ENCODE measurements at regions not wholly inside any gene's neighbourhood (a gene's known extent, or its start where the extent isn't known, plus 50 kb on each side); places are given as distances from the start of the nearest gene placed in this dataset.
"Not testable (repeated sequence)": the region's sequence is repeated elsewhere in the genome, so short reads cannot be mapped to it uniquely, and the experiment has no call there.

DNA sequence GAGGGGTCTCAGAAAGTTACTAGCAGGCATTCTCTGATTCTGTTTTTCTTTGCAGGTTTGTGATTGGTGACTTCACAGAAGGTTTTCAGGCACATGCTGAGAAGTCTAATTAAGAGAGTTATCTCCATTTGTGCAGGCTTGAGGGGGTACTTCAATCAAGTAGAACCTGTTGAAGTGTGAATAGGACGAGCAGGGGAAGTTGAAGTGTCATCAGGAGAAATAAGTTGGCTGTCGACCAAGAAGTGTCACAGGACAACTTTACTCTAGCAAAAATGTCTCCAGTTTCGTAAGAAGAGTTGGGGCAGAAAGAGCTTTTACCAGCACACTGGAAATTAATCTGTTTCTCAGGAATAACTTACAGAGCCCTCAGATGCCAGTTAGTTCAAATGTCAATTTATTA, 576.5 kb upstream of the SLITRK5 start:
- DNase-seq (ENCODE audit: low spot score) = no peak

DNA sequence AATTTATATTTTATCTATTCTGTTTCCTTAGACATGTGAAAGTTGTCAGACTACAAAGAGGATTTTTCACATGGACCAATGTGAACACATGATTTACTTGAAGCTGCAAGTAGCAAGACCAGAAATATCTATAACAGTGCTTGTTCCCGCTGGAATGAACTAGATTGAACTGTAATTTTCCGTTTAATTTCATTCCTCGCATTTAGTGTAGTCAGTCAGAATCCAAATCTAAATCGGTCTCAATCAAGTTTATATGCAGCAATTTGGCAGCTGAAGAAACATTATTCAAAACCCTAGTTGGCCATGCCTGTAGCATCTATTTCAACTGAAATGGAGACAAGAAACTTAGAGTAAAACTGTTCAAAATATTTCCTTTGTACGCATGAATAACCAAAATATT, 570.7 kb upstream of the SLITRK5 start:
- no peak for DNase-seq (ENCODE audit: low spot score)

DNA sequence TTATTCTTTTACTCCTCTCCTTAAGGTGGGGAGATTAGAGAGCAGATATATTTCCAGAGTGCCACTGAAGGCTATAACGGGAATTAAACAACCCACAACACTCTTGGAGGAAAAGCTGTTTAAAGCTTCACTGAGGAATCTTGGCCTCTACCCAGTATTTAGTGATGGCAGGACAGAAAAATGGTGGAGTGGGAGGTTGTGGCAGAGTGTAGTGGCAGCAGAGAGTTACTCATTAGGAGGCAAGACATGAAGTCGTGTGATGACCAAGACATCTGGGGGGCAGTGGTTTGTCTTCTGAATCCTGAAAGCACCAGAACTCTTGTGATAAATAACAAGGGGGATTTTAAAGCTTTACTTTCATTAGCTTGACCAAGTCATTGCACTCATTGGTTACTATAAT, 563.5 kb upstream of the SLITRK5 start:
- no peak for DNase-seq (ENCODE audit: low spot score)

DNA sequence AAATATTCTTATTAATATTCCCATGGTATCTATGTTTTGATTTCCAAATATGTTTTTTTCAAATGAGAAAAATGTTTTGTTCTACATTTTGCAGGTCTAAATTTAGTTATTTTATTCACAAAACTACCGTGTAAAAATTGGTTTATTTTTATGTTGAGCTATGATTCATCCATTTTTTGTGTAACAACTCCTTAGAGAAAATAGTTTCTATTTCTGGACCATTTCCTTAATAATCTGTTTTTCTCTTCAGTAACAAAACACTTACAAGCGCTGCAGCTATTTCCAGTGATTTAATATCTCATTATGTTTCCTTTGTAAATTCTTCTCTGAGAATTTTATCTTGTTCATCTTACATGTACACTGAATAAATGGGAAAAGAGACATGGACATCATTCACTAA, 550.7 kb upstream of the SLITRK5 start:
- no peak for DNase-seq (ENCODE audit: low spot score)

DNA sequence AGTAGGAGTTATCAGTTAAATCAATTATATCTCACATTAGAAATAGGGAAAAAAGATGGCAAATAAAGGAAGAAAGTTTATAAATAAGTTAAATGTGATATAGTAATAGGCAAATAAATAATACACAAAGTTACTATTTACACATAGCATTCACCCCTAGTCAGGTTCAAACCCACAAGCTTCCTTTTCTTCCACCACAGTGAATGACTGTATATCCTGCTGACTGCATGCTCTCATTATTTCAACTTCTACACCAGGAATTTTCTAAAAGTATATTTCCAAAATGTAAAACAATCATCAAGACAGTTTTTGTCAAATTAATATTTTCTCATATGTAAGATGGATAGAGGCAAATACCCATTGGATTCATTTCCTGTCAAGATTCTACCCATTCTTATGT, 548.6 kb upstream of the SLITRK5 start:
- no peak for DNase-seq (ENCODE audit: low spot score)

DNA sequence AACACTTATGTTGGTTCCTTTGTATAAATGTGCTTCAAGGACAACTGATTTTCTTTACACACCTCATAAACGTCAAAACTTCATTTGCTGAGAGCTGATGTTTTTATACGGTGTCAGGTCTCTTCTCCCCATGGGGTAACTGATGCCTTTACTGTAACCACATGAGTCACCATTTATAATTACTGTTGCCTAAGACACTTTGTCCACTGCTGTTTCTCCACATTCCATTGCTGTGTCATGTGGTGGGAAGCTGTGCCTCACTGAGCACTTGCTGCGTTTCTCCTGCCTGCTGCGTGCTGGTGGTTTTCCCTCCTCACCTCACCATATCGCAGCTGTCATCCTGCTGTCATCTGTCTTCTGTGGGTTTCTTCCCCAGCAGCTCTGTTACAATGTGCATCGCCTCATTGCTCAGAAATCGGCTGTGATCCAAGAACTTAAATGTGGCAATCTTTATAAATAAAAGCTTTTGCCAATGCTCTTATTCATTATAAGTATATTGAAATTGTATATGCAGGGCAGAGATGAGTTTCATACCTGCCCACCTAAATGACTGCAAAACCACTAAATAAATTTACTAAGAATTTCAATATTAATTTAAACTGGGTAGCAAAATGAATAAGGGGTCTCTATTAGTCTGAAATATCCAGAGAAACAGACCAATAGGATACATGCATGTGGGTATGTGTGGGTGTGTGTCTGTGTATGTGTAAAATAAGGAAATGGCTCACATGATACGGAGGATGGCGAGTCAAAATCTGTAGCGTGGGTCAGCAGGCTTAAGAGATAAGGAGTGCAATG, 547.0 kb upstream of the SLITRK5 start:
- DNase-seq (ENCODE audit: low spot score) = peak; percentile 29

DNA sequence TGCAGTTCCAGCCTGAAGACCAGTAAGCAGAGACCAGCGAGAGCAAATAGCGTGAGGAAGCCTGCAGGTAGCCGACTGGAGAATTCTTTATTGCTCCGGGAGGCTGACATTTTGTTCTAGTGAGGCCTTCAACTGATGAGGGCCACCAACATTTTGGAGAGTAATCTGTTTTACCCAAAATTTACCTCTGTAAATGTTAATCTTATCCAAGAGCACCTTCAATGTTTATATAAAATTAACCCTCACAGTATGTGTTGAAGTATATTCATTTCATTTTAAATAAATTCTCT, 546.4 kb upstream of the SLITRK5 start:
- DNase-seq (ENCODE audit: low spot score) = no peak

DNA sequence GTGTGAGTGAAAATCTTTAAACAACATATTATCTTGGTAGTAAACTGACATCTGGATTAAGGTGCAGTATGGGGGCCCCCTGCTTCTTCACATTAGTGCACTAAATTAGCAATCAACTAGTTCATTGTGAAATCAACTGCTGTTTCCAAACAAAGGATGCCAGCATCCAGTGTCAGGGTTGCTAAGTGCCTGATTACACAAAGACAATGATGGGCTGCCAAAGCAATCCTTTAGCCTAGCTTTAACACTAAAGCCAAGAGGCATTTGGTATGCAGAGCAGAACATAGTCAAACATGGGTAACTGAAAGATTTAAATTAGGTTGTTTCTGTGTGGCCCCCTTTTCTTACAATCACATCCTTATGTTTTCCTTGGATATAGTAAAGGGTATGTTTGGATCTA, 543.1 kb upstream of the SLITRK5 start:
- peak; percentile 3 for DNase-seq (ENCODE audit: low spot score)

DNA sequence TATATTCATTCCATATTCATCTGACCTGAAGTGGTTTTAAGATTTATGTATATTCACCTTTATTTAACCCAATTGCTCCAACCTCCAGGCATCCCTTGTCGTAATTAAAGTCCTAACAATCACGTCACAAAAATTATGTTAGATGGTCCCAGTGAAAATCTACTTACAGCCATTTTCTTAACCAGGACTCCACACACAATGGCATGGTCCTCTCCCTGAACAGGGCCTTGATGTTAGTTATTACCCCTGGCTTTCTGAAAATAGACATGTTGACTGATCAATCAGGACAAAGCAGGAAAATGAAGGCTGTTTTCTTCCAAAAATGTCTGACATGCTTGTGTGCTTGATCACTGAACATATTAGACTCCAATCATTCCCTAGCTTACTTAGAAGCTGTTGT, 542.7 kb upstream of the SLITRK5 start:
- no peak for DNase-seq (ENCODE audit: low spot score)

DNA sequence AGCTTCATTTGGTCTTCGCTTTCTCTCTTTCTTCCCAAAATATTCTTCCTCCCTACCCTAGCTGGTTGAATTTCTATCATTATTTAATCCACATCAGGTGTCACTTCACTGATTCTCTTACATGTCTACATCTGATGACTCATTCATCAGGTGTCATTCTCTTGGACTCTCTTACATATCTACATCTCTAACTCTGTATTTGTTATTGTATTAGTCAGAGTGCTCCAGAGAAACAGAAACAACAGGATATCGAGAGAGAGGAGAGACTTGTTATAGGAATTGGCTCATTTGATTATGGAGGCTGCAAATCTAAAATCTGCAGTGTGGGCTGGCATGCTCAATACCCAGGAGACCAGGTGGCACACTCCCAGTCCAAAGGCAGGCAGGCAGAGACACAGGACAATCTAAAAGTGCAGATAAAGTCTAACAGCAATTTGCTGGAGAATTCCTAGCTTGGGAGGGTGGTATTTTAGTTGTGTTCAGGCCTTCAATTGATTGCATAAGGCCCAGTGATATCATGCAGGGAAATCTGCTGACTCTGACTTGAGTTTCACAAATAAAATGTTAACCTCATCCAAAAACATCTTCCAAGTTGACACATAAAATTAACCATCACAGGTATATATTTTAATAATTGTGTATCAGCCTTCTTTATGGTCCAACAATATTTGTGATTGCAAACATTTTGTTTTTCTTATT, 541.4 kb upstream of the SLITRK5 start:
- DNase-seq (ENCODE audit: low spot score) = no peak

DNA sequence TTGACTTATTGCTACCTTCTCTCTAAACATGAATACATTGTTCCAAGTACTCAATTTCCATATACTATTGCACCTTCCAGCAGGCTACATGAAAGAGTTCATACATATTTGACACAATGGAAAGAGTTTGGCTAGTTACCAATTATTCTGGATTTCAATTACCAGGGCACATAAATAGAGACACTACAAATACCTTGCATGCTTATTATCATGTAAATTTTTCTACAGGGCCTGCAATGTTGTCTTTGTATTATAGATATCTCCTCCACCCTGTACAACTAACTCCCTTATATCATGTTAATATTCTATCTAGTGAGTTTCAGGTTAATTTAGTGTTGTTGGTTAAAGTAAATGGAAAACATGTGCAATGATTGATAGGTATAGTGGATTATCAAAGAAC, 540.7 kb upstream of the SLITRK5 start:
- DNase-seq (ENCODE audit: low spot score) = no peak

DNA sequence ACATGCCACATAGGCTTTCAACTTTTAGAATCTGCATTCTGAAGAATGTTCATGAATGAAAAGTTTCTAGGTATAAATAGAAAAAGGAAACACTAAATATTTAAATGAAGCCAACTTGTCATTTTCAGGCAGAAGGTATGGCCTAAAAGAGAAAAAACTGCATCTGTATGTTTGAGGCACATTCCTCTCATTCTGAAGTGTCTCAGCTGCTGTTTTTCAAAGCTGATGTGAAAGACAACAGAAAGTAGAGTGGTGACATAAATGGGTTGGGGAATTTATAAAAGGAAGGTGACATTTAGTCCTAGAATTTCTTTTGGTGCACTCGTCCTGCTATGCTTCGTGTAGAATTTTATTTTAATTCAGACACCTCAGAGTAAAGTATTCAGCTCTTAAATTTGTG, 539.6 kb upstream of the SLITRK5 start:
- no peak for DNase-seq (ENCODE audit: low spot score)

DNA sequence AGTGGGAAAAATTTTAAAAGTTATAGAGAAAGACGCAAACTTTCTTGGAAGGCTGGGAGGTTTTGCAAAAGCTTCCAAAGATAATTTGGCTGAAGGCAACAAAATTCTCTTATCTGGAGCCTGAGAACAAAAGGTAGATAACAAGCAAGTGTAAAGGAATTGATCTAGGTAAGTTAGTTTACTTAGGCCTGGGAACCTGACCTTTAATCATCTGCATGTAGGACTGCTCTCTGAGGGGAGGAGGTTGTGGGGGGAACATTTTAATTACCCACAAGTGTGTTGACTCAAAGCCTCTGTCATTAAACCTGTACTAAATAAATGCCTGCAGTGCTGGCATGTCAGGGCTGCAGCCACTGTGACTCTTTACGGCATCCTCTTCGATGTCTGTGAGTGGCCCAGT, 532.3 kb upstream of the SLITRK5 start:
- DNase-seq (ENCODE audit: low spot score) = no peak

DNA sequence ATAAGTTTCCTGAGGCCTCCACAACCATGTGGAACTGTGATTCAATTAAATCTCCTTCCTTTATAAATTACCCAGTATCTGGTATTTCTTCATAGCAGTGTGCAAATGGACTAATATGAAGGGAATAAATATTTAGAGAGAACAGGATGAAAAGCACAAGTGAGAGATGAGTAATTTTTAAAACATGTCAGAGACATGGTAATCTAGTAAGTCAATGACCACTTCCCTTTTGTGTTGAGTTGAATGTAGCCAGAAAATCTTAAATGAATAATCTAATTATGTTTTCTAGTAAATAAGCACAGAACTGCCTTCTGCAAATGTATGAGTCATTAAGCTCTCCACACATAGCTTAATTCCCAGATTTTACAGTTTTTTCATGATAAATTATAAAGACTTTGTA, 524.1 kb upstream of the SLITRK5 start:
- no peak for DNase-seq (ENCODE audit: low spot score)

DNA sequence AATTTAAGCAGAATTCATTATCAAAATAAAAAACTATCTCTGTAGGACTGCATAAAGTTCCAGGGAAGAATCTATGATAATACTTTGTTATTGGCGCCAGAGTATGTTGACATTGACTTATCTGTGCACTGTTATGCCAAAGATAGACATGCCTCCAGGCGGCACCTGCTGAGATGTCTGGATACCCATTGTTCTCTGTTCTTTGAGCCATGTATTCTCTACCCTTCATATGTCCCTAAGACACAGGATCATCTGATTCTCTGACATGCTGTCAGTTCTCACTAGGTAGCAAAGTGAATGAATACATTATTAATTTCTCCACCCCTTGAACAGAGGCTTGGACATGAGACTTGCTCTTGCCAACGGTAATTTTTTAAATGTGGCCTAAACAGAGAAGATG, 517.8 kb upstream of the SLITRK5 start:
- DNase-seq (ENCODE audit: low spot score) = no peak

DNA sequence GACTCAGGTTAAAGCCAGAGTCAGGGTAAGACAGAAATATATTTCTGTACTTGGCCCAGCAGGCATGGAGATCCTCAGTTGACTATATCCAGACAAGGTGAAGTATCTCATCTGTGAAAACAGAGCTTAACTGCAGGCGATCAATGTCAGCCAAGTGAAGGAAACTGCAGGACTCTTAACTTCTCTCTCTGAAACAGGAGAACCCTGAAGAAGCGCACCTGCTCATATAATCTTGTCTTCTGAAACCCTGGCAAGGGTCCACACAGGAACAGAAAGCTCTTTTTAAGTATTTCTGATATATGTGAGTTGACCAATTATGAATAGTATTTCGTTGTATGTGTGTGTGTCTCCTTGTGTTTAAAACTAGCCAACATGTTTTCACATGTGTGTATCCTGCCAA, 504.8 kb upstream of the SLITRK5 start:
- DNase-seq (ENCODE audit: low spot score) = no peak

DNA sequence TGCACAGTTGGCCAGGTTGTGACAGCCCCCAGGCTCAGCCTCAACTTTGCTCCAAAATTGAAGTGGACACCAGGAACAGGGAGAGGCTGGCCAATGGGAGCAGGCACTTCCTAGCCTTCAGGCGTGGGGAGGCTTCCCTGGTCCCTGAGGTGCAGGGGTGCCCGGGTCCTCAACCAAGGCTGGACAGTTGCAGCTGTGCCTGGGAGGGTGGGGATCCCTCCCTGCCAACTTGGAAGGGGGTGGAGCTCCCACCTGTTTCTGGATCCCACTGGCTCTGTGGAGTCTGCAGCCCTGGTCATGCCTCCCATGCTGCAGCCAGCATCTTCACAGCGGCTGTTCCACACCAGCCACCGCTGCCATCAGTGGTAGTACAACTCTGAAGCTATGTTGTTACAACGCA, 502.8 kb upstream of the SLITRK5 start:
- DNase-seq (ENCODE audit: low spot score) = no peak

DNA sequence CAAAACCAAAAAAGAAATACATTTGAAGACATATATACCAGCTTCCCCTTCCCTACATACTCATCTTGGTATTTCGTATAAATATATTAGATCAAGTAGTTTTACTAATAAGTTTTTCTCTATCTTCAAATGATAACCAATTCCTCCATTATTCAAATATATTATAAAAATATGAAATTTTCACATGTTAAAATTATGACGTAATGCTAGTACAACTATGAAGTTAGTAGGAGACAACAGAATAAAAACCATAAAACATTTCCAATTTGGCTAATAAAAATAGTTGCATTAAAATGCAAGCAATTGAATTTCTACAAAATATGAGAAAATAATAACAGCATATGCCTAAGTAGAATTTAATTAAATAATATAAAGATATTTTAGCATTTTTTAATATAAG, 501.8 kb upstream of the SLITRK5 start:
- DNase-seq (ENCODE audit: low spot score) = no peak

DNA sequence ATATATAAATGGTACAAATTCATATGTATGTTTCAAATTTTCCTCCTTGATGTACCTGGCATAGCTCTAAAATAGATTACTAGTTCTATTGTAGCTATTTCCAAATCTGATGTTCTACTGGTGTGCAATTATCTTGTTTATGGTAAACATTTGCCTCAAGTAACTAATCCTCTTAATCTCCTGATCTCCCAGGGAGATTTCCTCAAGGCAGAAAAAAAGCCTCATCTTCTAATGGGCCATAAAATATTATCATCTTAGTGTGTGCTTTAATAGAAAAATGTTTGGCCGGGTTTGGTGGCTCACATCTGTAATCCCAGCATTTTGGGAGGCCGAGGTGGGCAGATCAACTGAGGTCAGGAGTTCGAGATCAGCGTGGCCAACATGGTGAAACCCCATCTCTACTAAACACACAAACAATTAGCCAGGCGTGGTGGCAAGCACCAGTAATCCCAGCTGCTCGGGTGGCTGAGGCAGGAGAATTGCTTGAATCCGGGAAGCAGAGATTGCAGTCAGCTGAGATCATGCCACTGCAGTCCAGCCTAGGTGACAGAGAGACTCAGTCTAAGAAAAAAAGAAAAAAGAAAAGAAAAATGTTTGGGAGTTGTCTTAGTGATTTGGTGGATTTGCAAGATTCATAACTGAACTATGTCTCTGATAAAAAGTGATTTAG, 498.9 kb upstream of the SLITRK5 start:
- DNase-seq (ENCODE audit: low spot score) = no peak

DNA sequence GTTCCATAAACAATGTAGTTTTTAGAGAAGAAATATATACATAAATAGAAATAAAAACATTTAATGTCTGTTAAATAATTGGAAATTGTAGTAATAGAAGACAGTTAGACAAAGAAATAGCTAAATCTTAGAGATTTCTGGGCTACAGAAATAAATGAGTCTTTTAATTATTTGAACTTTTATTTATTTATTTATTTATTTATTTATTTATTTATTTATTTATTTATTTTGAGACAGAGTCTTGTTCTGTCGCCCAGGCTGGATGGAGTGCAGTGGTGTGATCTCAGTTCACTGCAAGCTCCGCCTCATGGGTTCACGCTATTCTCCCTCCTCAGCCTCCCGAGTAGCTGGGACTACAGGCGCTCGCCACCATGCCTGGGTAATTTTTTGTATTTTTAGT, 486.0 kb upstream of the SLITRK5 start:
- DNase-seq (ENCODE audit: low spot score) = not testable (repeated sequence)

DNA sequence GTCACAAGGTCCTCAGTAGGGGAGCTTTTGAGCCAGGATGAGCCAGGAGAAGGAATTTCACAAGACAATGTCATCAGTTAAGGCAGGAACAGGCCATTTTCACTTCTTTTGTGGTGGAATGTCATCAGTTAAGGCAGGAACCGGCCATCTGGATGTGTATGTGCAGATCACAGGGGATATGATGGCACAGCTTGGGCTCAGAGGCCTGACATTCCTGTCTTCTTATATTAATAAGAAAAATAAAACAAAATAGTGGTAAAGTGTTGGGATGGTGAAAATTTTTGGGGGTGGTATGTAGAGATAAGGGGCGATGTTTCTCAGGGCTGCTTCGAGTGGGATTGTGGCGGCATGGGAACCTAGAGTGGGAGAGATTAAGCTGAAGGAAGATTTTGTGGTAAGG, 484.5 kb upstream of the SLITRK5 start:
- not testable (repeated sequence) for DNase-seq (ENCODE audit: low spot score)

DNA sequence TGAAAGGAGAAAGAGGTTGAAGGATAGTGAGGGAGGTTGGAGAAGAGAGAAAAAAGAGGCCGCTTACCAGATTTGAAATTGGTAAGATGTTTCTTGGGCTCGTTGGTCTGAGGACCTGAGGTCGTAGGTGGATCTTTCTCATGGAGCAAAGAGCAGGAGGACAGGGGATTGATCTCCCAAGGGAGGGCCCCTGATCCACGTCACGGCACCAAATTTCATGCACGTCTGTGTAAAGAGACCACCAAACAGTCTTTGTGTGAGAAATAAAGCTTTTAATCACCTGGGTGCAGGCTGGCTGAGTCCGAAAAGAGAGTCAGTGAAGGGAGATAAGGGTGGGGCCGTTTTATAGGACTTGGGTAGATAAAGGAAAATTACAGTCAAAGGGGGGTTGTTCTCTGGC, 479.7 kb upstream of the SLITRK5 start:
- DNase-seq (ENCODE audit: low spot score) = not testable (repeated sequence)

DNA sequence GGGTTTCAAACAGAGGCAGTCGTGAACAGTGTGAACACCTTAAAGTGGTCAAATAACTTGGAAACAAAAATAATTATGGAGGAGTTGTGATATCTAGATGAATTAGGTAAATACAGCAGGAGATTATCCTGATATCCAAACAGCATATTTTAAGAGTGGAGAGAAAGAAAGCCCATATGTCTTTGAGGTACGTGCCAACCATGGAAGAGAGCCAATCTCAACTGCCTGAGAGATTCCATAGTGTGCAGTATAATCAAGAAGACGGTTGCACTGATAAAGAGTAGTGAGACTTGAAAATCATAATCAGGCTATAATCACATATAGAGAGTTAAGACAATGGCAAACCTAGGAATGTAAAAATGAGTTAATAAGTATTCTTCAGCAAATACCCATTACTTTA, 472.8 kb upstream of the SLITRK5 start:
- DNase-seq (ENCODE audit: low spot score) = no peak

DNA sequence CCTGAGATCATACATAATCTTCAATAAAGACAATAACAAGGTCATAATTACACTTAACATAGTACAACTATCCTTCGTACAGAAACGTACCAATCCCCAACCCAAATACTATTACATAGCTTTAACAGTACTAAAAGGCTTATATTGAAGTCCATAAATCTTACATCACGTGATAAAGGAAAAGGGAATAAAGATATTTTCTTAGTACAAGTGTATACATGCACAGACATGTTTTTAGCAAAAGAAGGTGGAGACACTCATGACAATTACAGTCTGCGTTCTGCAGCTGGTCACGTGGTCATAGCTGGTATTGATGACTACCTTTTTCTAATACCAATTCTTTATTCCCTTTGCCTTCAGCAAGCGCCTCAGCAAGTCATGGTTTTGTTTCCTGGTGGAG, 464.5 kb upstream of the SLITRK5 start:
- no peak for DNase-seq (ENCODE audit: low spot score)
